ENCODE measurements at regions not wholly inside any gene's neighbourhood (a gene's known extent, or its start where the extent isn't known, plus 50 kb on each side); places are given as distances from the start of the nearest gene placed in this dataset.

- TF ChIP-seq CTCF (IDR thresholded peaks at IDR 0.05), result no peak
- TF ChIP-seq POLR2A (IDR thresholded peaks at IDR 0.05), result no peak
Observed at GRCh38 chr22:34004058-34004457, 83.8 kb upstream of the LARGE1 start.

All from heart left ventricle (tissue), 13 donors.